Dermis microvascular lymphatic vessel endothelial cell (primary cell): ENCODE measurements at regions not wholly inside any gene's neighbourhood (a gene's known extent, or its start where the extent isn't known, plus 50 kb on each side); places are given as distances from the start of the nearest gene placed in this dataset.

Experiments
- DNase-seq, 2 donors: peaks; one replicate each; pipeline versions ENCODE4 v3.0.0 to v3.0.0-alpha.2; 2010; ENCODE audit warnings: low read depth in 2 of 2

GRCh38 chr2:37425408-37425807, 81.0 kb downstream of the QPCT start:
- no peak for DNase-seq

GRCh38 chr2:37427241-37427640, 82.8 kb downstream of the QPCT start:
- DNase-seq: no peak

GRCh38 chr2:37436323-37436722, 91.9 kb downstream of the QPCT start:
- DNase-seq: no peak

DNA sequence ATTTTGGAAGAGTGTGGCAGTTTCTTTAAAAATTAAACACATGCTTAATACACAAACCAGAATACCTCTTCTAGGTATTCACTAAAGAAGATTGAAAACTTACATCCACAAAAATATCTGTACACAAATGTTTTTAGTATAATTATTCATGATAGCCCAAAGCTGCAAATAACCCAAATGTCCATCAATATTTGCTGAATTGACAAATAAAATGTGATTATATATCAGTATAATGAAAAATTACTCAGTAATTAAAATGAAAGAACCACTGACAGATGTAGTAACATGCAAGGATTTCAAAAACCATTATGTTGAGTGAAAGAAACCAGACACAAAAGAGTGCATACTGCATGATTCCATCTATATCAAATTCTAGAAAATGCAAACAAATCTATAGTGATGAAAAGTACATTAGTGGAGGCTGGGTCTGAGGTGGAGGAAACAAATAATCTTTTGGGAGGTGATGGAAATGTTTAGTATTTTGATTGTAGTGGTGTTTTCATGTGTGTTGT, 94.8 kb downstream of the QPCT start:
- no peak for DNase-seq

GRCh38 chr2:37441055-37441454, 96.6 kb downstream of the QPCT start:
- no peak for DNase-seq

- DNase-seq: no peak
Observed at GRCh38 chr2:37443082-37443481, 98.7 kb downstream of the QPCT start.

- DNase-seq: no peak
Observed at GRCh38 chr2:37447446-37447845, 103.0 kb downstream of the QPCT start.

DNA sequence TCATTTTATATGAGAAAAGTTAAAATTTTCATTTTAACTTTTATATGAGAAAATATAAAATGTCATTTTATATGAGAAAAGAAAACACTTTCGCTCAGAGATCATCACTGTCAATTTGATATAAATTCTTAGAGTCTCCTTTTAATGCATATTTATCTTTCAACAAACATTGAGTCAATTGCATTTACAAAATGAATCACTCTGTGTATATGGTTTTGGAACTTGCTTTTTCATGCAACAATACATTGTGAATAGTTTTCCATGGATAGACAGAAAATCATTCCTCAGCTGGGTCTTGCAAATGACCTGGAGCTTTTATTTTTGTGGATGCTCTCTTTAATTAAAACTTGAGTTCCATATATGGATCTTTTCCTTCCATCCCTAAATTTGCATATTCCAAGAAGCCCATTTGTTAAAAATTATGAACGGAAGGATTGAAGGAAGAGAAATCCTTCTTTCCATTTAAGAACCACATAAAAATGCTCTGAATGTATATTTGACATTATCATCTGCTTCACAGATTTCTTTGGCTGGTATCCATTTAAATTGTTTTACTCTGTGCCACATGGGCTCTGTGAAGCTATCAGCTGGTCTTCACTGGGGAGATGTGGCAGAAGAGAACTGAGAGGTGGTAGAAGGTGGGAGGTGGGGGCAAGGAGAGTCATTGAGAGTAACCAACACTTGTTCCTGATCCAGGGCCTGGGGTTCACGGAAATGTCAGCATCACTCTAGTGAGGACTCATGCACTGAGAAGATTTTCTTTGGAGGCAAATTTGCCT, 104.1 kb downstream of the QPCT start:
- no peak for DNase-seq

- peak in 1 of 2 donors; percentile 72 for DNase-seq
Observed at GRCh38 chr2:37449761-37450296, 105.4 kb downstream of the QPCT start.

- peak; percentile 28 to 51 for DNase-seq
Observed at GRCh38 chr2:37453027-37453426, 108.6 kb downstream of the QPCT start.

- DNase-seq: peak; percentile 96 to 97
Observed at GRCh38 chr2:37454851-37455762, 110.7 kb downstream of the QPCT start.

DNA sequence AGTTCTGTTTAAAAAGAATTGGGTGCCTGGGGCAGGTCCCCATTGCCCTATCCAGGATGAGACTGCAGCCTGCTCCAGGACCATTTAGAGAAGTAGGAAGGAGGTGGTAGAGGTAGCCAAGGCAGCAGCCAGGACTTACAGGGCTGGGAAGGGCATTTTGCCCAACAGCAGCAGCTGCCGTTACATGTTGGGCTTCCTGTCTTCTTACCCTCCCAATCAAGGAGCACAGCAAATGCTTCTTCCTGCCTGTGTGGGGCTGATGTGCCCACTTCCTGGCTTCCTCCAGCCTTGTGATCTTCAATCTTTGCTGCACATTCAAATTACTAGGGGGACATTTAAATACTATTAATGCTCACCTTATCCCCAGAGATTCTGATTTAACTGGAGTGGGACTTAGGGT, 112.0 kb downstream of the QPCT start:
- peak in 1 of 2 donors; percentile 44 for DNase-seq

DNA sequence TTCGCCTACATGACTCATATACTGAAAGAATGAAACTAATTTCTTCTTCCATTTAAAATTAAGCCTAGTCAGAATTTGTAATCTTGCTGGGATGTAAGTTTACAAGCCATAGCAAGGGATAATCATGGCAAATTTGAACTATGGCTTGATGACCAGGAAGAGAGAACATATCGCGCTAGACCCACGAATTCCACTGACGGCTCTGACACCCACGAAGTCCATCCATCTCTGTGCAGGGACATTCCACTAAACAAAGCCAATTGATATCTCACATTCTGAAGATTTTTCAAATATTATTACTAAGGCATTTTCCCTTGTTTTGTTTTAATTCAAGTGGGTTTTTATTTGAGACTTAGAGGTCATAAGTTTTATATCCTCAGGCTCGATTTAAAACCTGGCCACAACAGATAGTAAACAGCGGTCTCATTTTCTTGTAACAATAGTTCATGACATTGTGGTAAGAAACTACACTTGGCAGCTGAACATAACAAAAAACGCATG, 113.0 kb downstream of the QPCT start:
- DNase-seq: no peak

DNA sequence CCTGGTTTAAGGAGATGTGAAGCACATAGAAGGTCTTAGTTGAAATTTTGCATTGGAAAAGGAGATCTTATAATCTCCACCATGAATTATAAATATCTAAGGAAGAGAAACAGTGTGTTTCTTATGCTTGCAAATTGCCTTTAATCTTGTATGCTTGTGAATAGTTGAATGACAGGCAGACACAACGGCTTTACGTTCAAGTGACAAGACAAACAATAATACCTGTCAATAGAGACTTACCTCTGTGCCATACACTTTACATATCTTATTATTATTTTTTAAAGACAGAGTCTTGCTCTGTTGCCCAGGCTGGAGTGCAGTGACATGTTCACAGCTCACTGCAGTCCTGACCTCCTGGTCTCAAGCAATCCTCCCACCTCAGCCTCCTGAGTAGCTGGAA, 113.7 kb downstream of the QPCT start:
- no peak for DNase-seq

- peak in 1 of 2 donors; percentile 63 for DNase-seq
Observed at GRCh38 chr2:37459095-37459981, 114.9 kb downstream of the QPCT start.

DNA sequence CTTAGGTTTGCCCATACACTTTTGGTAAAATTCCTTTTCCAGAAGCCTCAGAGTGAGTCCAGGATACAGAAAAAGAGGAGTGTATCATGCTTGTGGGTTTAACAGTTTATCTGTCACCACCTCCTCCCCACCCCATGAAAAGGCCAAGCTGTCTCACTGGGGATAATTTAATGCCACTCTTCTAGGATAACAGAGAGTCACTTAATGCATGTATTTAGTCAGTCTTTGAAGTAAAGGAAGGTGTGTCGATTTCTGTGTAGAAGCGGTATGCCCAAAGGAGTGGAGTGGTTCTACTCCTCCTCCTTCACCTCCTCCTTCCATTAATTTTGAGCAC, 116.4 kb downstream of the QPCT start:
- DNase-seq: no peak

- DNase-seq: no peak
Observed at GRCh38 chr2:37464067-37464466, 119.6 kb downstream of the QPCT start.

DNA sequence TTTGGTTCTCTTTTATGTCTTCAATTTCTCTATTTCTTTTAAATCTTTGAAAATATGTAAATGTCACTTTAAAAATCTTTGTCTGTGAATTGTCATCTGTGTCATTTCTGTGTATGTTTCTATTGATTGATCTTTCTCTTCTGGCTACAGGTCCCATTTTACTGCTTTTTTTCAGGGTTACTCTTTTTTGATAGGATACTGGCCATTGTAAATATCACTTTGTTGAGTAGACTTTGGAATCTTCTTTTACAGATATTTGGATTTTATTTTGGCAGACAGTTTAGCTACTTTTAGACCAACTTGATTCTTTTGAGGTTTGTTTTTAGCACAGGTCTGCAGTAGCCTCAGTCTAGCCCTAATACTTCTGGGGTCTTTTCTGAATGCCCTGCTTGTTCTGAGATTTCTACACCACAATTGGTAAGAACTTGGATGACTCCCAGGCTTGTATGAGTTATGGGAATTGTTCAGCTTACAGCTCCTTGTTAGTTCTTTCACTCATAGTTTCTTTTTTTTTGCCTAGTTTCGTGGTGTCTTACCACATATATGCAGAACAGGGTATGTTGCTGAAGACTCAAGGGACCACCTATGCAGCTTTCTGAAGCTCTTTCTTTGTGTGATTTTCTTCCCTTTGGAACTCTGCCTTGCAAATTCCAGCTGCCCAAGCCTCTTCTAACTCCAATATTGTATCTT, 122.2 kb downstream of the QPCT start:
- DNase-seq: no peak

DNA sequence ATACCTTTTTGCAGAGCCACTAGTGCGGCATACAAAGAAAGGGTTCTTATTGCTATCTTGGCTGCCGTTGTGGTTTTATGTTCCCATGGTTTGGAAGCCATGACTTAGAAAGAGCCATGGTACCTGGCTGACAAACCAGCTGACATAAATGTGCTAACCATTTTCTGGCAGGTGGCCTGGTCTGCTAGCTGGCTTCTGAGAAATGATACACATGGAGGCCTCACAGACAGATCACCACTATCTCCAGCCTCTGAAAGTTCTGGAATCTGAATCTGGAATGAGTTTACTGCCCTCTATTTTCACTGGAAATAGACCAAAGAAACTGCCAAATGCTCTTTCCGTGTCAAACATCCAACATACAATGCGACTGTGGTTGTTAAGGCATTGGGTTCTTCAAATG, 123.7 kb downstream of the QPCT start:
- DNase-seq: no peak

DNA sequence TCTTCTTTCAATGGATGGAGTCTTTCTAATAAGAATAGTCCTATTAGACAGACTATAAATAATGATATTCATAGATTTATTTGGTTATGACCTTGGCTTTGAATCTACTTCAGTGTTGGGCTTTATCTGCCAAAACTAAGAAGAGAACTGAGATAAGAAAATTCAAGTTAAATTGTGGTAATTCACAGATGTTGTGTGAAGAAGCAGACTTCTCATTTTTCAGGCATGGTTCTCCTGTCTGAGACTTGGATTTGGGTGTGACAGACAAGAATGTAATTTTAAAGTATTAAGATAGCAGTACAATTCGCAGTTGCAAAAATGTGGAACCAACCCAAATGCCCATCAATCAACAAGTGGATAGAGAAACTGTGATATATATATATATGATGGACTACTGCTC, 124.7 kb downstream of the QPCT start:
- DNase-seq: no peak

GRCh38 chr2:37471104-37471503, 126.7 kb downstream of the QPCT start:
- DNase-seq: no peak
